ENCODE measurements at regions not wholly inside any gene's neighbourhood (a gene's known extent, or its start where the extent isn't known, plus 50 kb on each side); places are given as distances from the start of the nearest gene placed in this dataset.

DNA sequence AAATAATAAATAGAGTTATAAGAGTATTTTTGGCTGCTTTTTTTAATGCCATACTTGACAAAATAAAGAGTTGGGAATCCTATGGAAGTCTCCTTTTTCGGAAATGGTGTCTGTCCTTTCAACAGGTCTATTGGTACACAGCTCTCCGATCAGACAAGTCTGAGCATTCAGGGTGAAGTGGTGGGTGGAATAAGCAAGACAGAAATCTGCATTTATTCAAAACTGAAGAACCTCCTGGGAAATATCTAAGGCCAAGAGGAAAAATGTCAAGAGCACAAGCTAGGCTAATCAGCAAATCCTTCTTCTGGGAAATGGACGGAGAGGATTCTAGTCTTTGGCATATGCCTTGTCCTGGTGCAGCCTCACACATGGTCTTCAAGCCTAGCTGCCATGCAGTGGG is 309.0 kb downstream of the CENPC start:
- TF ChIP-seq, protein P1, sequence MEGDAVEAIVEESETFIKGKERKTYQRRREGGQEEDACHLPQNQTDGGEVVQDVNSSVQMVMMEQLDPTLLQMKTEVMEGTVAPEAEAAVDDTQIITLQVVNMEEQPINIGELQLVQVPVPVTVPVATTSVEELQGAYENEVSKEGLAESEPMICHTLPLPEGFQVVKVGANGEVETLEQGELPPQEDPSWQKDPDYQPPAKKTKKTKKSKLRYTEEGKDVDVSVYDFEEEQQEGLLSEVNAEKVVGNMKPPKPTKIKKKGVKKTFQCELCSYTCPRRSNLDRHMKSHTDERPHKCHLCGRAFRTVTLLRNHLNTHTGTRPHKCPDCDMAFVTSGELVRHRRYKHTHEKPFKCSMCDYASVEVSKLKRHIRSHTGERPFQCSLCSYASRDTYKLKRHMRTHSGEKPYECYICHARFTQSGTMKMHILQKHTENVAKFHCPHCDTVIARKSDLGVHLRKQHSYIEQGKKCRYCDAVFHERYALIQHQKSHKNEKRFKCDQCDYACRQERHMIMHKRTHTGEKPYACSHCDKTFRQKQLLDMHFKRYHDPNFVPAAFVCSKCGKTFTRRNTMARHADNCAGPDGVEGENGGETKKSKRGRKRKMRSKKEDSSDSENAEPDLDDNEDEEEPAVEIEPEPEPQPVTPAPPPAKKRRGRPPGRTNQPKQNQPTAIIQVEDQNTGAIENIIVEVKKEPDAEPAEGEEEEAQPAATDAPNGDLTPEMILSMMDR (IDR thresholded peaks at IDR 0.05) = no peak
- TF ChIP-seq POLR2A (IDR thresholded peaks at IDR 0.05) = no peak

Measured in uterus (tissue), 2 donors.